ENCODE measurements at regions not wholly inside any gene's neighbourhood (a gene's known extent, or its start where the extent isn't known, plus 50 kb on each side); places are given as distances from the start of the nearest gene placed in this dataset.
"Not testable (repeated sequence)": the region's sequence is repeated elsewhere in the genome, so short reads cannot be mapped to it uniquely, and the experiment has no call there.

- no peak for TF ChIP-seq CTCF (IDR thresholded peaks at IDR 0.05; ENCODE audit: insufficient read depth, missing control alignments)
- no peak for DNase-seq (ENCODE audit: insufficient read length, low spot score)
- no peak for FAIRE-seq
Observed at GRCh38 chr6:102749210-102749971, 1355.9 kb downstream of the GRIK2 start.

- no peak for FAIRE-seq
- DNase-seq (ENCODE audit: insufficient read length, low spot score) = no peak
Observed at GRCh38 chr6:102746941-102747340, 1353.4 kb downstream of the GRIK2 start.

GRCh38 chr6:102742754-102743356 is 1349.3 kb downstream of the GRIK2 start:
- no peak for FAIRE-seq
- TF ChIP-seq CTCF (IDR thresholded peaks at IDR 0.05; ENCODE audit: insufficient read depth, missing control alignments) = no peak
- no peak for DNase-seq (ENCODE audit: insufficient read length, low spot score)

More at GRCh38 chr6:102746941-102747340, 1353.4 kb downstream of the GRIK2 start:
- no peak for TF ChIP-seq CTCF (IDR thresholded peaks at IDR 0.05; ENCODE audit: insufficient read depth, missing control alignments)

GRCh38 chr6:102742028-102742427 is 1348.5 kb downstream of the GRIK2 start:
- no peak for FAIRE-seq
- TF ChIP-seq CTCF (IDR thresholded peaks at IDR 0.05; ENCODE audit: insufficient read depth, missing control alignments) = no peak
- DNase-seq (ENCODE audit: insufficient read length, low spot score) = no peak

GRCh38 chr6:102736941-102737368 is 1343.4 kb downstream of the GRIK2 start:
- no peak for DNase-seq (ENCODE audit: insufficient read length, low spot score)
- no peak for TF ChIP-seq CTCF (IDR thresholded peaks at IDR 0.05; ENCODE audit: insufficient read depth, missing control alignments)
- no peak for FAIRE-seq

GRCh38 chr6:102732898-102733297 is 1339.4 kb downstream of the GRIK2 start:
- FAIRE-seq = no peak
- DNase-seq (ENCODE audit: insufficient read length, low spot score) = no peak
- TF ChIP-seq CTCF (IDR thresholded peaks at IDR 0.05; ENCODE audit: insufficient read depth, missing control alignments) = no peak

GRCh38 chr6:102722086-102722485 is 1328.6 kb downstream of the GRIK2 start:
- not testable (repeated sequence) for FAIRE-seq; DNase-seq (ENCODE audit: insufficient read length, low spot score)
